SU-DHL-6 (cell line): ENCODE measurements at regions not wholly inside any gene's neighbourhood (a gene's known extent, or its start where the extent isn't known, plus 50 kb on each side); places are given as distances from the start of the nearest gene placed in this dataset.
A peak's percentile ranks its signal among the peaks of the same experiment; 100 is the strongest.

Source experiments
- H2AFZ ChIP-seq: fragments of 200-600 bp; sonication (generic); 2 replicates; pipeline ENCODE4 v1.6.1; 2014; ENCODE audit warnings: low read depth, mild to moderate bottlenecking, moderate library complexity, mixed read lengths, antibody characterized with exemption, low read length; ENCODE audit not compliant: severe bottlenecking
- H3F3A ChIP-seq: fragments of 200-600 bp; shearing (Covaris generic); 2 replicates; pipeline ENCODE4 v1.6.0; 2016; ENCODE audit warnings: antibody characterized with exemption, mild to moderate bottlenecking; ENCODE audit not compliant: insufficient read depth
- H3K27ac ChIP-seq: fragments of 200-600 bp; sonication (generic); 2 replicates; pipeline ENCODE4 v1.5.1; 2016; ENCODE audit warnings: low read depth, mild to moderate bottlenecking, low read length, moderate library complexity, mixed read lengths
- H3K27me3 ChIP-seq: fragments of 200-600 bp; sonication (generic), shearing (Covaris generic); 2 replicates; pipeline ENCODE4 v1.6.0; 2014; ENCODE audit warnings: mild to moderate bottlenecking, low read length
- H3K36me3 ChIP-seq: fragments of 200-600 bp; sonication (generic); 2 replicates; pipeline ENCODE4 v1.6.1; 2014; ENCODE audit warnings: mild to moderate bottlenecking, low read length, mixed read lengths
- H3K4me2 ChIP-seq: fragments of 300-600, 200-600 bp; shearing (Covaris generic), sonication (generic); 2 replicates; pipeline ENCODE4 v1.6.0; 2014; ENCODE audit warnings: low read length, low read depth, mild to moderate bottlenecking; ENCODE audit not compliant: poor library complexity, severe bottlenecking
- H3K4me3 ChIP-seq: fragments of 200-600 bp; sonication (generic); 2 replicates; pipeline ENCODE4 v1.5.1; 2014; ENCODE audit warnings: antibody characterized with exemption, low read length, mild to moderate bottlenecking, mixed read lengths; ENCODE audit not compliant: insufficient read depth, poor library complexity, severe bottlenecking
- H3K79me2 ChIP-seq: fragments of 200-600 bp; sonication (generic); 2 replicates; pipeline ENCODE4 v1.6.1; 2014; ENCODE audit warnings: mild to moderate bottlenecking, low read length, moderate library complexity; ENCODE audit not compliant: insufficient read depth
- H3K9ac ChIP-seq: fragments of 200-600 bp; sonication (generic); 2 replicates; pipeline ENCODE4 v1.7.0; 2014; ENCODE audit warnings: mild to moderate bottlenecking, low read length
- H3K9me2 ChIP-seq: fragments of 200-600 bp; sonication (generic); replicated peaks from 2 replicates; pipeline ENCODE4 v1.6.1; 2014; ENCODE audit warnings: low read length; ENCODE audit not compliant: insufficient read depth
- H3K9me3 ChIP-seq: fragments of 200-600 bp; sonication (generic); 2 replicates; pipeline ENCODE4 v1.6.1; 2014; ENCODE audit warnings: low read length, mixed read lengths; ENCODE audit not compliant: insufficient read depth
- H4K20me1 ChIP-seq: fragments of 200-600 bp; sonication (generic); 2 replicates; pipeline ENCODE4 v1.6.1; 2014; ENCODE audit warnings: low read depth, mild to moderate bottlenecking, antibody characterized with exemption, low read length, moderate library complexity, mixed read lengths
- CTCF ChIP-seq: fragments of 200-600 bp; sonication (generic); IDR thresholded peaks from one replicate; pipeline ENCODE4 v1.5.1; 2017; ENCODE audit warnings: antibody characterized with exemption, mild to moderate bottlenecking, low read length, moderate library complexity; ENCODE audit not compliant: insufficient read depth, poor library complexity, severe bottlenecking
- EZH2phosphoT487 ChIP-seq: fragments of 200-600 bp; sonication (generic), shearing (Covaris generic); conservative IDR thresholded peaks from 2 replicates; pipeline ENCODE4 v1.6.1; 2018; ENCODE audit warnings: mild to moderate bottlenecking, antibody characterized with exemption, low read length, moderate library complexity, mixed read lengths

GRCh38 chr4:30245140-30245539 lies 475.0 kb upstream of the PCDH7 start:
- no peaks in the 10 kb centered on the region for H3K36me3 ChIP-seq
- H3K27me3 ChIP-seq: no peaks in the 10 kb centered on the region
- no peaks in the 10 kb centered on the region for H3K79me2 ChIP-seq
- no peak for TF ChIP-seq EZH2phosphoT487
- no peak for TF ChIP-seq CTCF
- H3K4me3 ChIP-seq: no peak overlapping the region
- no peaks in the 10 kb centered on the region for H3K9me2 ChIP-seq
- H2AFZ ChIP-seq: peak overlapping the region; percentile 41
- H3K27ac ChIP-seq: no peak overlapping the region
- no peak overlapping the region for H3K9ac ChIP-seq
- no peaks in the 10 kb centered on the region for H4K20me1 ChIP-seq
- peaks cover 6% of the 10 kb centered on the region; the same call in 1 of the 2 replicates for H3K9me3 ChIP-seq
- no peaks in the 10 kb centered on the region for H3F3A ChIP-seq
- no peak overlapping the region for H3K4me2 ChIP-seq

- peak overlapping the region; percentile 54 for H3K4me2 ChIP-seq
Measured at GRCh38 chr4:30256116-30256832, 463.9 kb upstream of the PCDH7 start.

GRCh38 chr4:30258949-30259348 lies 461.2 kb upstream of the PCDH7 start:
- H3K4me2 ChIP-seq: no peak overlapping the region
- TF ChIP-seq CTCF (no peak), EZH2phosphoT487 (no peak)
- H4K20me1 ChIP-seq: no peaks in the 10 kb centered on the region
- no peak overlapping the region for H2AFZ ChIP-seq
- peaks cover 2% of the 10 kb centered on the region; the same call in 1 of the 2 replicates for H3K9me3 ChIP-seq
- no peaks in the 10 kb centered on the region for H3K36me3 ChIP-seq
- no peaks in the 10 kb centered on the region for H3K79me2 ChIP-seq
- no peak overlapping the region for H3K27ac ChIP-seq
- H3K4me3 ChIP-seq: no peak overlapping the region
- H3K27me3 ChIP-seq: no peaks in the 10 kb centered on the region
- H3F3A ChIP-seq: no peaks in the 10 kb centered on the region
- H3K9me2 ChIP-seq: no peaks in the 10 kb centered on the region
- no peak overlapping the region for H3K9ac ChIP-seq

More at GRCh38 chr4:30256116-30256832, 463.9 kb upstream of the PCDH7 start:
- H3K27me3 ChIP-seq: no peaks in the 10 kb centered on the region
- H3K4me3 ChIP-seq: no peak overlapping the region
- H3K9me2 ChIP-seq: no peaks in the 10 kb centered on the region
- H3K9ac ChIP-seq: no peak overlapping the region
- TF ChIP-seq EZH2phosphoT487: no peak
- no peak for TF ChIP-seq CTCF
- no peaks in the 10 kb centered on the region for H3F3A ChIP-seq
- no peaks in the 10 kb centered on the region for H3K36me3 ChIP-seq
- H4K20me1 ChIP-seq: no peaks in the 10 kb centered on the region
- H2AFZ ChIP-seq: peak overlapping the region; percentile 91
- peaks cover 9% of the 10 kb centered on the region; the same call in 1 of the 2 replicates for H3K9me3 ChIP-seq
- H3K79me2 ChIP-seq: no peaks in the 10 kb centered on the region
- no peak overlapping the region for H3K27ac ChIP-seq
